GM19438 (cell line): ENCODE measurements at regions not wholly inside any gene's neighbourhood (a gene's known extent, or its start where the extent isn't known, plus 50 kb on each side); places are given as distances from the start of the nearest gene placed in this dataset.

Experiments used
- ATAC-seq: cut with Tn5 transposase; IDR thresholded peaks from one replicate; pipeline ENCODE4 v1.9.1; 2021; ENCODE audit warnings: low read depth; ENCODE audit not compliant: unreplicated experiment

DNA sequence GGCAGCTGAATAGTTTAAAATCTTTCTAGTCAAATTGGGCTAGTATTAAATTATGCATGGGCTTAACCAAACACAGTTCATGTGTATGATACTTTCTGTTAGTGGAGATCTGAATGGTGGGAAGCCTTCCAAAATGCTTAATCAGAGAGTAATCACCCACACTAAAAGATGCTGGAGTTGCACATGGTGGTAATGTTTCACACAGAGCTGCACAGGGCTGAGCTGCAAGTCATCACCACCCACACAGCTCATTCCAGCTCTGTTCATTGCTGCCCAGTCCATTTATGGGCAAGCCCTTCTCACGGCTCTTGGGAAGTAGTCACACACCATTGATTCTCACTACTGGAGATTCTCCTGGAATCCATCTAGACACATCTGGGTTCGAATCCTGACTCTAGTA is 351.5 kb upstream of the KCNN2 start:
- no peak for ATAC-seq

- ATAC-seq = no peak
Measured at GRCh38 chr5:114018186-114018585, 343.7 kb upstream of the KCNN2 start.

DNA sequence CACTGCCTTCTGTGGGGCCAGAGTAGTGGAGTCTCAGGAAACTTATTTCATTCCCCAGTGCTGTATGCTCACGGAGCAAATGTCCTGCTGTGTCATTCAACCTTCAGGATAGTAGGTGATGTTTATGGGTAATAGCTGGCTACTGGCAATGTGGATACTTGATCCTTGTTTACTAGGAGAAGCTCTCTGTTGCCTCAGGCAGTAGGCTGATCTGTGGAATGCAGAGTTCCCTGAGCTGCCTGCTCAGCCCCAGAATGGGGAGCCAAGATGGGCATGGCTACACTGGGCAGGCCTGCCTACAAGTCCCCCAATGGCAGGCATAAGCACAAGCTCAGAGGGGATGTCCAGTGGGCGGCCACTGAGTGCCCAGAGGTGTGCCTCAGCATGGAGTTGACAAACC is 323.1 kb upstream of the KCNN2 start:
- ATAC-seq = no peak

DNA sequence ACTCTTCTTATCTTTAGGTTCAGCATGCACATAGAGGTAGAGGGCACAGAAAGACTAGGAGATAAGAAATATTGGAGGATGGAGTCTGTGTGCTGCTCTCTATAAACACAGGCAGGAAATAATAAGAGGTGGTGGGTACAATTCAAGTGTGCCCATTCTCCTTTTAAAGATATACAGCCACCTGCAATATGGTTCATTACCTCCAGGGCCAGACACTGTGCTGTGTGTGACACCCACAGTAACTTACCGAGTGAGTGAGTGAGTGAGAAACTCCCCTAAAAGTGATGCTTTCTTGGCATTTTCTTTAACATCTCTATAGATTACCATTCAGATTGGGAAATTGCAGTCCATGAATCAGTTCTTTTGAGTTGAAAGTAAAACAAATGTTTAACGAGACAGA is 311.8 kb upstream of the KCNN2 start:
- no peak for ATAC-seq

DNA sequence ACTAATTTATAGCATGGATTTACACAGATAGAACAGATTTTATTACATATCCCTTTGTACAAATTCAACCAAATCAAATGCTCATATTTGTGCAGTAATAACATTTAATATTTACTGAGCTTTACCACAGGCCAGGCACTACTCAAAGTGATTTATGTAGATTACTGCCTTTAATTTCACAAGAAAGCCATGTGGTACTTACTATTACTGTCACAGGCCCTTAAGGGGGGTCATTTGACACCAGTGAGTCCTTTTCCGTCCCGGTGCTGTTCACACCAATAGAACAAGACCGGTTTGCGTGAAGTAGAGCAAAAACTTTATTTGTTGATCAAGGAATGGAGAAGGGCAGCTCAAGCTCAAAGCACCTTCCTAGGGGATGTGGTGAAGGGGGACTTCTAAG is 308.5 kb upstream of the KCNN2 start:
- ATAC-seq = no peak

GRCh38 chr5:114054594-114054993 is 307.3 kb upstream of the KCNN2 start:
- ATAC-seq = no peak

GRCh38 chr5:114055318-114056184 is 306.3 kb upstream of the KCNN2 start:
- no peak for ATAC-seq

DNA sequence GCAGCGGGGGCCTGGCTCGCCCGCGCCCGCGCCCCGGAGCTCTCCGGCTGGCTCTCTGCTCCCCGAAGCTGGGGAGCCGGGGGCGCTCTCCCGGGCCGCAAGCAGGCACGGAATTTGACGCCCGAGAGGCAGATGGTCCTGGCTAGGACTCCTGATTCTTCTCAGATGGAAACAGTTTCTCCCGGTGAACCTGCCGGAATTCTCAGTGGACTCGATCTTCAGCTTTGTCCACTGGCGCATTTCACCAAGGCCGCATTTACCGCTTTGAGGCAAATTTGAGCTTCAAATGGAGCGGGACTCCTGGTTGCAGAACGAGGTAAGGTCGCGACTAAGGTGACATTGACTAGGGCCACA is 305.7 kb upstream of the KCNN2 start:
- no peak for ATAC-seq

- no peak for ATAC-seq
Measured at GRCh38 chr5:114060866-114061265, 301.0 kb upstream of the KCNN2 start.

DNA sequence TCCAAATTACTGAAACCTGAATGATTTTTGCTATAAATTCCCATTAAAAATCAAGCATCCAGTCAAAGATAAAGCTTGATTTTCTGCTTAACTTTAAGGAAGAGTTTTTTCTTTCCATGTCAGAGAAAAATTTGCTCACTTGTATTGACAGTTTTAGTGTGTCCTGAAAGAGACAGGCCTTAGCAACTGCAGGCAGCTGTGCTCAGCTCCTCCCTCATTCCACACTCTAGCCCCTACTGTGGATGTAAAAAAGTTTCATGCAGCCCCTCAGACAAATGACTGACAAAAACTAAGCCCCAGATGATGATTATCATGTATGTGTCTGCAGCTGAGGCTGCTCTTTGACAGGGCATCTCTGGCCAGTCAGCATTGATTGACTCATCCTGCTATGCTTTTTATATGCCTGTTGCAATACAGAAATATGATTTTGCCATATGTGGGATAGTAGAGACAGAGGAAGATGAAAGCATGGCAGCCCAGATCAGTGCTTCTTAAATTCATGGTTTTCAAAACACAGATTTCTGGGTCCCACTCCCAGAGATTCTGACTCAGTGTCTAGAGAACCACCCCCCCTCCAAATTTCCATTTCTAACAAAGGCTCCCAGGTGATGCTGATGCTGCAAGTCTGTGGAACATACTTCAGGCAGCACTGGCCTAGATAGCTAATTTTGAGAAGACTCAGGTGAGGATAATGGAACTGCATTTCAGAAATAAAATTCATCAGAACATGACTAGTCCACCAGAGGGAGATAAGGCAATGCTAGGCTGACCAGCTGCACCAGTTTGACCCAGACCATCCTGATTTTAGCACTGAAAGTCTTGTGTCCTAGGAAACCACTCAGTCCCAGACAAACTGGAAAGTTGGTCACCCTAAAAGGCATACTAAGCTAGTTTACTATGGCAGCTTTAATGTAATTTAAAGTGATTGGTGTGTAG is 298.7 kb upstream of the KCNN2 start:
- no peak for ATAC-seq

DNA sequence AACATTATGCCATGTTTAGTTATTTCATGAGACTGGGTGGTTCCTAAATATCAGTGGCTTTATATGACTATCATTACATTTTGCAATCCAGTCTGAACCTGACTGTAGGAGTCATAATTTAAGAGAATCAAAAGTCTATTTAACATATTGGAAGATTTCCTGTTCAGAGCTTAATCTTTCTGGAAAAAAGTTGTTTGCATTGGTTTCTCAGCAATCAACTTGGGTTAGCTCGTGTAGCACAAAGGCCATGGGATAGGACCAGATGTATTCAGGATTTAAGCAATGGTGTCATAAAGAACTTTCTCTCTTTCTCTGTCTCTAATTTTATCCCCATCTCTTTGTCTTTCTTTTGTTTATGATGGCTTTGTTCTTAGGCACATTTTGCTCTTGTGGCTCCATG is 296.0 kb upstream of the KCNN2 start:
- ATAC-seq = no peak

- no peak for ATAC-seq
Measured at GRCh38 chr5:114070093-114070722, 291.7 kb upstream of the KCNN2 start.

GRCh38 chr5:114089259-114089658 is 272.6 kb upstream of the KCNN2 start:
- ATAC-seq = no peak

GRCh38 chr5:114097570-114097969 is 264.3 kb upstream of the KCNN2 start:
- no peak for ATAC-seq

GRCh38 chr5:114099161-114099560 is 262.7 kb upstream of the KCNN2 start:
- ATAC-seq = no peak

DNA sequence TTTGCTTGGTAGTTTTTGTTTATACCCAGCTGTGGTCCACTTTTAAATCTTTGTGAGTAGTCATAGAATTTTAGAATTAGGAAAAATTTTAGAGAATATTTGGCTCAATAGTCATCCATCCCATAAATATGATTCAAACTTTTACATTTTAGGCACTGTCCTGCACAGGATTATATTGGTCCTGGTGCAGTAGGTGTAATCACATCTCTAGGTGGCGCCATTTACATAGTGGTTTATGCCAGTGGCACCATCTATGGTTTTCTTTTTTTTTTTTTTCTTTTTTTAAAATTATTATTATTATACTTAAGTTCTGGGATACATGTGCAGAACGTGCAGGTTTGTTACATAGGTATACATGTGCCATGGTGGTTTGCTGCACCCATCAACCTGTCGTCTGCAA is 260.7 kb upstream of the KCNN2 start:
- peak; percentile 77 for ATAC-seq

DNA sequence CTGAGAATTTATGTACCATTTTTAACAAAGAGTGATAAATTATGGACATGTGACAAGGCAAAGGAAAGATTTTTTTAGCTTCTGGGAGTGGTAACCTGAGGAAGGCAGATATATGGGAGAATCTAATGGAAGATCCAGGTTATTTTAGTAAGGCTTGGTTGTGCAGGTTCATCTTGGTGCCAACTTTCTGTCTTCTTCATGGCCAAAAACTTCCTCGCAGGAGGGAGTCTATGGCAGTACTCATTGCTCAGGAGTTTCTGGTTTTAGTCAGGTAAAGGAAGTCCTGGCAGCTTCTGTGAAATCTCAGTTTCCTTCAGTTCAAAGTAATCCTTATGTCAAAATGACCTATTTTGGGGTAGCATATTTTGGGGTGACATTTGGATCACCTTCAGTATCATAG is 248.3 kb upstream of the KCNN2 start:
- no peak for ATAC-seq

DNA sequence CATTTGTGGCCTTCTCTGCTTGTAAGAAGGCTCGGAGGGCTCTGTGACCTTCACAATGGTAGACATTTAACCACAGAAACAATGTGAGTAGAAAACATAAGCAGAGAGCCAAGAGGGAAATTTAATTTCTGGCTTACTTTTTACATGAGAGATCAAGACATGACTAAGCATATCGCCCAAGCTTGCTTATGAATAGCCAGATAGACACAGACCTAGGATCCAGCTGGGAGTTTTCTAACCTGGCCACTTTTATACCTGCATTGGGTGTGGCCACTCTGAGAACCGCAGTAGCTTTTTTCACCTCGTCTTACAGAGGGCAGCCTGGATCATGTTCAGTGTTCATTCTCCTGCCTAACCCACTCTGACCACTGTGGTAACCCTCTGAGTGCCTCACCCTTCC is 244.9 kb upstream of the KCNN2 start:
- no peak for ATAC-seq

GRCh38 chr5:114118511-114118910 is 243.4 kb upstream of the KCNN2 start:
- ATAC-seq = no peak

DNA sequence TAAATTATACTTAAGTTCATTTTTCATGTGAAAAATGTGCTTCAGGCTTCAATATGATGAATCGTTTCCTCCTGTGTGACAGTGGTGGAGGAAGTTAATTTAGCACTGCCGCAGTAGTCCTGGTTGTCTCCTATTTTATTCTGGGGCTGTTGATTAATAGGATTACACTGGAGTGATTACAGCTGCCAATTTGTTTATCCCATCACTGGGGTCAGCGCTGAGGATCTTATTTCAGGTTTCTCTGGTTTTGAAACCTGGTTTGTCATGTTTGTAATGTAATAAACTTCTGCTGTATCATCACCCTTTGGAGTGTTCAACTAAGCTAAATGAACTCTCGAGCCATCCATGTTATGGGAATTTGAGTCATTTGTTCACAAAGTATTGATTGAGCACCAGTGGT is 241.7 kb upstream of the KCNN2 start:
- no peak for ATAC-seq

DNA sequence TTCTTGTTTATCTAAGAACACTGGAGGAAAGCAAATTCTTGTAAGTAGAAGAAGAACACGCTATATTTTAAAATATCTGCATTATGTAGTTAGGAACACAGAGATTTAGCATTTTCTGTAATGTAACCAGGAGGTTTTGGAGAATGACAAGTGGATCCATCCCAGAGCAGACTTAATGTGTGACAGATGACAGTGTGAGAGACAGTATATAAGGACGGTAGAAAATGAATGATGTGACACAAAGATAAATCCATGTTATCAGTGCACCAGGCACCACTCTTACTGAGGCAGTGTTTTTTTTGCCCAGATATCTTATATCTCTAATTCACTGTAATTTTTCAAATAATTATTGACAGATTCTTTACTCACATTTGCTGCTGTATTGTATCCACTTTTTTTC is 239.0 kb upstream of the KCNN2 start:
- no peak for ATAC-seq
